ENCODE measurements at regions not wholly inside any gene's neighbourhood (a gene's known extent, or its start where the extent isn't known, plus 50 kb on each side); places are given as distances from the start of the nearest gene placed in this dataset.
A peak's percentile ranks its signal among the peaks of the same experiment; 100 is the strongest.

DNA sequence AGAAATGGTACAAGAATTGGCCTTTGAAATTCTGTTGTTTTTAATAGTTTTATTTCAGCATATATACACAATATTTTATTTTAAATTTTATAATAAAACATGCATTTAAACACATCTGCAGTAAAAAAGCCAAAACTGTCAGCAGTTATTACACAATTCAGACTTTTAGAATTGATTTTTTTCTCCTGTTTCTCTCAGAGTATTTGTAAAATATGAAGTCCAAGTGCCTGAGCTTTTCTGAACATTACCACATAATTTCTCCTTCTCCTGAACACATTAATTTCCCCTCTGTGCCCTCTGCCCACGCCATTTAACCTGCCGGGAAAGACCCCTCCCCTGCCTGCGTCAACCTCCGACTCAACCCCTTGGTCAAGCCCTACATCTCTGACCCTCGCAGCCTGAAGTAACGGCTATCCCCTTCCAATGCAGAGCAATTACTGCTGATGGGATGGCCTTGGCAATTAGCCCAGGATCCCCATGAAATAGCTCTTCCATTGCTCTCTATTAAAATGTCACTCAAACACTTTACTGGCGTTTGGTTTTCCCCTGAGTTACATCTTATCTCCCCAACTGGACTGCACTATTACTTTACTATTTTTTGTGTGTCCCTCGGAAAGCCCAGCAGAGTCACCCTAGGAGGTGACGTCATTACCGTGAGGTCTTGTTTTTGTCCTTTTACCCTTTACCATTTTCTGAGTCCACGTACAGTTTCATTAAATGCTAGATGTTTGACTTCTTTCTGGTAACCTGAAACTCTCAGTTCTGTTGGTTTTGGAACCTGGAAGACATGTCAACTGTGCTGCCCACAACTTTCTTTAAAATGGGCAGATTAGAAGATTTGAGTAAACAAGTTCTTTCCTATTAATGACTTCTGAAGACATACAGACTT lies 146.7 kb upstream of the TAB2 start (continued):
- TF ChIP-seq, protein P1, sequence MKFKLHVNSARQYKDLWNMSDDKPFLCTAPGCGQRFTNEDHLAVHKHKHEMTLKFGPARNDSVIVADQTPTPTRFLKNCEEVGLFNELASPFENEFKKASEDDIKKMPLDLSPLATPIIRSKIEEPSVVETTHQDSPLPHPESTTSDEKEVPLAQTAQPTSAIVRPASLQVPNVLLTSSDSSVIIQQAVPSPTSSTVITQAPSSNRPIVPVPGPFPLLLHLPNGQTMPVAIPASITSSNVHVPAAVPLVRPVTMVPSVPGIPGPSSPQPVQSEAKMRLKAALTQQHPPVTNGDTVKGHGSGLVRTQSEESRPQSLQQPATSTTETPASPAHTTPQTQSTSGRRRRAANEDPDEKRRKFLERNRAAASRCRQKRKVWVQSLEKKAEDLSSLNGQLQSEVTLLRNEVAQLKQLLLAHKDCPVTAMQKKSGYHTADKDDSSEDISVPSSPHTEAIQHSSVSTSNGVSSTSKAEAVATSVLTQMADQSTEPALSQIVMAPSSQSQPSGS (CRISPR knock-in tag; IDR thresholded peaks at IDR 0.05), result peak; percentile 79; the same call in 1 of the 2 replicates
- TF ChIP-seq MTA1 (IDR thresholded peaks at IDR 0.05; ENCODE audit: borderline replicate concordance), result 0 out of 2 replicates have a peak, but pooled peaks have one; percentile 39
- TF ChIP-seq NBN (IDR thresholded peaks at IDR 0.05; ENCODE audit: low read depth), result peak; percentile 40; the same call in 1 of the 2 replicates
- TF ChIP-seq NCOR1 (IDR thresholded peaks at IDR 0.05), result peak; percentile 7; the same call in 1 of the 2 replicates
- TF ChIP-seq JUNB (CRISPR knock-in tag; conservative IDR thresholded peaks at IDR 0.05), result peak; percentile 85
- TF ChIP-seq KDM1A (IDR thresholded peaks at IDR 0.05), result peak in 1 of 2 experiments; percentile 56; a peak in 1 of 4 replicates
- TF ChIP-seq SRSF3 (IDR thresholded peaks at IDR 0.05; ENCODE audit: insufficient read depth, low read length), result no peak
- peak; percentile 95 for TF ChIP-seq JUN (IDR thresholded peaks at IDR 0.05; ENCODE audit: borderline replicate concordance, low read depth, low read length)
- TF ChIP-seq JUN (CRISPR knock-in tag; IDR thresholded peaks at IDR 0.05; ENCODE audit: borderline replicate concordance), result no peak
- TF ChIP-seq NFE2 (IDR thresholded peaks at IDR 0.05; ENCODE audit: low read depth), result 0 out of 2 replicates have a peak, but pooled peaks have one; percentile 29
- peak; percentile 99 for TF ChIP-seq ATF7 (IDR thresholded peaks at IDR 0.05)
- TF ChIP-seq ZNF584 (CRISPR knock-in tag; IDR thresholded peaks at IDR 0.05; ENCODE audit: low read depth), result peak; percentile 74; the same call in 1 of the 2 replicates
- no peak for TF ChIP-seq CREB1 (IDR thresholded peaks at IDR 0.05)
- peak; percentile 57; the same call in 1 of the 2 replicates for TF ChIP-seq CREB1 (CRISPR knock-in tag; IDR thresholded peaks at IDR 0.05)
- no peak for TF ChIP-seq STAT5A (IDR thresholded peaks at IDR 0.05; ENCODE audit: borderline replicate concordance, low read length)
- TF ChIP-seq MIER1 (IDR thresholded peaks at IDR 0.05; ENCODE audit: low read depth), result no peak
- no peak for TF ChIP-seq OTX1 (CRISPR knock-in tag; IDR thresholded peaks at IDR 0.05)
- peak; percentile 64 for TF ChIP-seq ADNP (tag; IDR thresholded peaks at IDR 0.05)
- peak; percentile 65; the same call in 1 of the 2 replicates for TF ChIP-seq FOSL1 (tag; conservative IDR thresholded peaks at IDR 0.05)
- 0 out of 4 replicates have a peak, but pooled peaks of 1 of the 2 experiments have one; percentile 11 for TF ChIP-seq NONO (IDR thresholded peaks at IDR 0.05; ENCODE audit: low read depth in 2 of 2, low read length in 1 of 2)
- 0 out of 2 replicates have a peak, but pooled peaks have one; percentile 75 for TF ChIP-seq ZFPM2 (CRISPR knock-in tag; IDR thresholded peaks at IDR 0.05)
- TF ChIP-seq, protein P2, sequence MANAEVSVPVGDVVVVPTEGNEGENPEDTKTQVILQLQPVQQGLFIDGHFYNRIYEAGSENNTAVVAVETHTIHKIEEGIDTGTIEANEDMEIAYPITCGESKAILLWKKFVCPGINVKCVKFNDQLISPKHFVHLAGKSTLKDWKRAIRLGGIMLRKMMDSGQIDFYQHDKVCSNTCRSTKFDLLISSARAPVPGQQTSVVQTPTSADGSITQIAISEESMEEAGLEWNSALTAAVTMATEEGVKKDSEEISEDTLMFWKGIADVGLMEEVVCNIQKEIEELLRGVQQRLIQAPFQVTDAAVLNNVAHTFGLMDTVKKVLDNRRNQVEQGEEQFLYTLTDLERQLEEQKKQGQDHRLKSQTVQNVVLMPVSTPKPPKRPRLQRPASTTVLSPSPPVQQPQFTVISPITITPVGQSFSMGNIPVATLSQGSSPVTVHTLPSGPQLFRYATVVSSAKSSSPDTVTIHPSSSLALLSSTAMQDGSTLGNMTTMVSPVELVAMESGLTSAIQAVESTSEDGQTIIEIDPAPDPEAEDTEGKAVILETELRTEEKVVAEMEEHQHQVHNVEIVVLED (CRISPR knock-in tag; IDR thresholded peaks at IDR 0.05), result 0 out of 2 replicates have a peak, but pooled peaks have one; percentile 21
- no peak for TF ChIP-seq CEBPG (CRISPR knock-in tag; IDR thresholded peaks at IDR 0.05)
- 0 out of 4 replicates have a peak, but pooled peaks have one; percentile 6 to 19 for TF ChIP-seq CEBPG (tag; conservative IDR thresholded peaks at IDR 0.05 in 1 of 2, IDR thresholded peaks at IDR 0.05 in 1 of 2)
- peak; percentile 94 for TF ChIP-seq JUND (IDR thresholded peaks at IDR 0.05; ENCODE audit: borderline replicate concordance, low read depth, low read length)
- peak; percentile 98 for TF ChIP-seq JUND (tag; IDR thresholded peaks at IDR 0.05; ENCODE audit: borderline replicate concordance, low read depth, low read length)
- peak; percentile 63; the same call in 1 of the 2 replicates for TF ChIP-seq CREM (IDR thresholded peaks at IDR 0.05; ENCODE audit: low read depth)
